ENCODE measurements at regions not wholly inside any gene's neighbourhood (a gene's known extent, or its start where the extent isn't known, plus 50 kb on each side); places are given as distances from the start of the nearest gene placed in this dataset.
"Not testable (repeated sequence)": the region's sequence is repeated elsewhere in the genome, so short reads cannot be mapped to it uniquely, and the experiment has no call there.

- H3K79me2 ChIP-seq (ENCODE audit: control insufficient read depth in 1 of 2, insufficient read depth in 2 of 2, low read length in 2 of 2); DNase-seq (ENCODE audit: low read depth in 1 of 2, low spot score in 2 of 2); POLR2A ChIA-PET (ENCODE audit: partially characterized antibody); H2BK20ac ChIP-seq (ENCODE audit: low read length); H2BK15ac ChIP-seq (ENCODE audit: low read length); H2BK5ac ChIP-seq (ENCODE audit: low read depth, low read length); H2BK12ac ChIP-seq (ENCODE audit: low read depth, low read length); H3K27me3 ChIP-seq (replicated peaks in 1 of 4; ENCODE audit: control insufficient read depth in 3 of 4, extremely low read depth in 1 of 4, insufficient read depth in 3 of 4, low read length in 3 of 4); H3K4me3 ChIP-seq (ENCODE audit: extremely low read depth in 1 of 4, insufficient read depth in 2 of 4, low read depth in 3 of 4, low read length in 4 of 4); H3K4ac ChIP-seq (replicated peaks; ENCODE audit: insufficient read length, low read depth, low read length); H3K79me1 ChIP-seq (ENCODE audit: low read depth, low read length); H2AFZ ChIP-seq (ENCODE audit: low read length); H4K8ac ChIP-seq (ENCODE audit: extremely low read depth, insufficient read depth, low read length); H3K23ac ChIP-seq (ENCODE audit: insufficient read length); H3K27ac ChIP-seq (ENCODE audit: low read depth, low read length); H2BK120ac ChIP-seq (replicated peaks; ENCODE audit: low read depth, low read length); H3K4me1 ChIP-seq (replicated peaks in 1 of 4; ENCODE audit: control insufficient read depth in 3 of 4, insufficient read depth in 4 of 4, low read length in 3 of 4); H3K18ac ChIP-seq (ENCODE audit: extremely low read depth, low read length); H4K20me1 ChIP-seq (replicated peaks in 1 of 2; ENCODE audit: control insufficient read depth in 1 of 2, insufficient read depth in 2 of 2, low read length in 2 of 2); H3K23me2 ChIP-seq (ENCODE audit: low read depth, low read length); H3K9ac ChIP-seq (replicated peaks in 1 of 4; ENCODE audit: extremely low read depth in 1 of 4, low read depth in 3 of 4, low read length in 3 of 4); H2AK5ac ChIP-seq (ENCODE audit: low read depth, low read length); CTCF ChIA-PET (ENCODE audit: partially characterized antibody); H3K36me3 ChIP-seq (ENCODE audit: control insufficient read depth in 2 of 4, insufficient read depth in 4 of 4, low read length in 3 of 4); H3K14ac ChIP-seq (ENCODE audit: insufficient read length); H3K4me2 ChIP-seq (ENCODE audit: insufficient read depth in 1 of 2, low read depth in 2 of 2, low read length in 2 of 2); H3K9me3 ChIP-seq (ENCODE audit: insufficient read depth in 2 of 2, low read depth in 1 of 2, low read length in 1 of 2); H3K56ac ChIP-seq (replicated peaks; ENCODE audit: insufficient read length, low read depth, low read length); H4K91ac ChIP-seq (replicated peaks; ENCODE audit: insufficient read length, low read length); H4K5ac ChIP-seq (ENCODE audit: insufficient read length, low read depth, low read length): not testable (repeated sequence)
- peak; percentile 24 for FAIRE-seq
These were observed 353.9 kb upstream of the TGIF2LX start for GRCh38 chrX:89567787-89568186.
